A673 (cell line): ENCODE measurements at regions not wholly inside any gene's neighbourhood (a gene's known extent, or its start where the extent isn't known, plus 50 kb on each side); places are given as distances from the start of the nearest gene placed in this dataset.

Experiments used
- BruUV-seq: library from RNA; stranded (reverse); fragments of 400-500 nt; replicated peaks from 2 replicates; lab custom pipeline; 2021; lab: Mats Ljungman, UMichigan
- CTCF ChIA-PET: fragments of 300-600 bp; sonication (Branson Sonifier 250); formaldehyde crosslinking; loops from one replicate; lab custom pipeline; 2022; ENCODE audit warnings: antibody characterized with exemption; lab: Charles Lee
- POLR2A ChIA-PET: fragments of 300-600 bp; sonication (Branson Sonifier 250); formaldehyde crosslinking; loops from one replicate; lab custom pipeline; 2022; ENCODE audit warnings: antibody characterized with exemption; ENCODE audit not compliant: low non-redundant PET; lab: Charles Lee
- DNase-seq: peaks from one replicate; pipeline ENCODE4 v3.0.0-alpha.2; 2015; ENCODE audit warnings: low spot score
- H3K27ac ChIP-seq: fragments of 200-600 bp; sonication (generic); 2 replicates; pipeline ENCODE4 v1.5.1; 2016; ENCODE audit warnings: mixed run types, low read depth, mild to moderate bottlenecking, mixed read lengths, antibody characterized with exemption, low read length; ENCODE audit not compliant: poor library complexity, severe bottlenecking
- H3K27me3 ChIP-seq: fragments of 200-600 bp; sonication (generic); replicated peaks from 2 replicates; pipeline ENCODE4 v1.6.1; 2017; ENCODE audit warnings: mixed run types, low read depth, mild to moderate bottlenecking, mixed read lengths, antibody characterized with exemption, low read length; ENCODE audit not compliant: insufficient read depth, poor library complexity
- H3K36me3 ChIP-seq: fragments of 200-600 bp; sonication (generic); 2 replicates; pipeline ENCODE4 v1.6.1; 2016; ENCODE audit warnings: mixed run types, mild to moderate bottlenecking, mixed read lengths, antibody characterized with exemption, low read length; ENCODE audit not compliant: insufficient read depth, poor library complexity, severe bottlenecking
- H3K4me1 ChIP-seq: fragments of 200-600 bp; sonication (generic); 2 replicates; pipeline ENCODE4 v1.6.1; 2017; ENCODE audit warnings: mixed run types, mild to moderate bottlenecking, mixed read lengths, antibody characterized with exemption, low read length; ENCODE audit not compliant: insufficient read depth, poor library complexity, severe bottlenecking
- H3K4me3 ChIP-seq: fragments of 200-600 bp; sonication (generic); 2 replicates; pipeline ENCODE4 v1.5.1; 2016; ENCODE audit warnings: low read depth, mixed run types, mild to moderate bottlenecking, mixed read lengths, low read length; ENCODE audit not compliant: poor library complexity, severe bottlenecking
- H3K9me3 ChIP-seq: fragments of 200-600 bp; sonication (generic); 2 replicates; pipeline ENCODE4 v1.6.1; 2016; ENCODE audit warnings: mixed run types, low read depth, mild to moderate bottlenecking, mixed read lengths, antibody characterized with exemption, low read length; ENCODE audit not compliant: poor library complexity, severe bottlenecking
- CTCF ChIP-seq: fragments of 300-800, 200-600 bp; sonication (generic); conservative IDR thresholded peaks from 2 replicates; pipeline ENCODE4 v1.5.1; 2017; ENCODE audit warnings: low read depth, mild to moderate bottlenecking, antibody characterized with exemption, low read length, moderate library complexity, mixed read lengths
- EZH2 ChIP-seq: fragments of 200-600 bp; sonication (generic); IDR thresholded peaks from 2 replicates; pipeline ENCODE4 v1.6.1; 2017; ENCODE audit warnings: borderline replicate concordance, low read depth, mild to moderate bottlenecking, mixed read lengths, antibody characterized with exemption, low read length; ENCODE audit not compliant: poor library complexity, severe bottlenecking
- intact Hi-C: fragments of 100-400 bp; cut with micrococcal nuclease; formaldehyde crosslinking; loops from one replicate; pipeline ENCODE4 v1.10.0; 2022; ENCODE audit not compliant: unreplicated experiment

- no peak for DNase-seq
- Histone ChIP-seq H3K27me3 (no peaks in the 10 kb centered on the region), H3K9me3 (no peaks in the 10 kb centered on the region), H3K36me3 (no peaks in the 10 kb centered on the region), H3K27ac (no peak overlapping the region), H3K4me3 (no peak overlapping the region), H3K4me1 (no peaks in the 10 kb centered on the region)
- BruUV-seq = no TSS peak
- TF ChIP-seq CTCF (no peak), EZH2 (no peak)
- CTCF ChIA-PET = no interaction called here
- POLR2A ChIA-PET = no interaction called here
- intact Hi-C loops = no loop called here
Observed at GRCh38 chr10:111474786-111475185, 398.0 kb downstream of the ADRA2A start.

- intact Hi-C loops = no loop called here
- Histone ChIP-seq H3K27me3 (no peaks in the 10 kb centered on the region), H3K9me3 (no peaks in the 10 kb centered on the region), H3K27ac (no peak overlapping the region), H3K4me1 (no peaks in the 10 kb centered on the region), H3K36me3 (no peaks in the 10 kb centered on the region), H3K4me3 (no peak overlapping the region)
- CTCF ChIA-PET = no interaction called here
- no TSS peak for BruUV-seq
- TF ChIP-seq CTCF (no peak), EZH2 (no peak)
- POLR2A ChIA-PET = no interaction called here
- DNase-seq = no peak
Observed at GRCh38 chr10:111475720-111476119, 398.9 kb downstream of the ADRA2A start.

GRCh38 chr10:111478651-111479050, 401.8 kb downstream of the ADRA2A start:
- no peaks in the 10 kb centered on the region for H3K4me1 ChIP-seq
- intact Hi-C loops = no loop called here
- H3K4me3 ChIP-seq = no peak overlapping the region
- no peak for DNase-seq
- H3K27me3 ChIP-seq = no peaks in the 10 kb centered on the region
- H3K9me3 ChIP-seq = no peaks in the 10 kb centered on the region
- no peak overlapping the region for H3K27ac ChIP-seq
- no peak for TF ChIP-seq CTCF
- TF ChIP-seq EZH2 = no peak
- no peaks in the 10 kb centered on the region for H3K36me3 ChIP-seq
- ChIA-PET POLR2A (no interaction called here), CTCF (no interaction called here)
- no TSS peak for BruUV-seq
